ENCODE measurements at regions not wholly inside any gene's neighbourhood (a gene's known extent, or its start where the extent isn't known, plus 50 kb on each side); places are given as distances from the start of the nearest gene placed in this dataset.

GRCh38 chr2:49241501-49241900 is 87.2 kb upstream of the FSHR start:
- no peak for FAIRE-seq

More at GRCh38 chr2:49241501-49241900, 87.2 kb upstream of the FSHR start:
- no peak for ATAC-seq
- no TSS peak for BruUV-seq (replicated peaks)
- Histone ChIP-seq H3K4me3 (no peak overlapping the region), H3K36me3 (ENCODE audit: control insufficient read depth in 2 of 2, insufficient read depth in 2 of 2, low read length in 1 of 2) (no peaks in the 10 kb centered on the region), H3K79me2 (ENCODE audit: control insufficient read depth, insufficient read depth, low read length) (no peaks in the 10 kb centered on the region), H3K27me3 (replicated peaks in 1 of 2; ENCODE audit: control insufficient read depth in 2 of 2, insufficient read depth in 2 of 2, low read length in 1 of 2) (no peaks in the 10 kb centered on the region), H4K20me1 (ENCODE audit: control insufficient read depth, insufficient read depth) (no peaks in the 10 kb centered on the region), H3K4me1 (ENCODE audit: control insufficient read depth, insufficient read depth, low read length) (no peaks in the 10 kb centered on the region), H3K27ac (ENCODE audit: control insufficient read depth, insufficient read depth) (no peak overlapping the region), H3K9ac (ENCODE audit: control insufficient read depth, insufficient read depth, low read length) (no peak overlapping the region), H3K9me3 (replicated peaks; ENCODE audit: control insufficient read depth, insufficient read depth, low read length) (no peaks in the 10 kb centered on the region), H3K4me2 (ENCODE audit: control insufficient read depth, insufficient read depth) (no peak overlapping the region), H2AFZ (ENCODE audit: control insufficient read depth, low read depth, low read length) (no peak overlapping the region)
- intact Hi-C loops (cut with micrococcal nuclease; ENCODE audit: unreplicated experiment), result no loop called here
- in situ Hi-C loops (cut with MboI), result no loop called here
- ChIA-PET SMC1A (ENCODE audit: uncharacterized antibody, unreplicated experiment) (no interaction called here), POLR2A (no interaction called here), RAD21 (ENCODE audit: unreplicated experiment) (no interaction called here), CTCF (interaction anchor here (0.6 kb wide), 1 partner anchor 148 kb away, joined by 3 read pairs; no protein-coding TSS in a partner anchor)
- DNase-seq (ENCODE audit: low read depth, low spot score), result no peak
- no peak for TF ChIP-seq SIN3A (IDR thresholded peaks at IDR 0.05; ENCODE audit: low read depth, low read length)
- no peak for TF ChIP-seq USF1 (IDR thresholded peaks at IDR 0.05; ENCODE audit: borderline replicate concordance, extremely low read length, insufficient read depth, low read depth, low read length)
- TF ChIP-seq IRF3 (IDR thresholded peaks at IDR 0.05), result no peak
- no peak for TF ChIP-seq BRCA1 (IDR thresholded peaks at IDR 0.05; ENCODE audit: low read depth, low read length)
- TF ChIP-seq SMC3 (IDR thresholded peaks at IDR 0.05; ENCODE audit: borderline replicate concordance, low read length), result no peak
- TF ChIP-seq RCOR1 (conservative IDR thresholded peaks at IDR 0.05; ENCODE audit: low read depth, low read length), result no peak
- no peak for TF ChIP-seq ZBTB40 (IDR thresholded peaks at IDR 0.05; ENCODE audit: borderline replicate concordance)
- TF ChIP-seq MEF2A (IDR thresholded peaks at IDR 0.05; ENCODE audit: insufficient read depth, low read depth, low read length), result no peak
- TF ChIP-seq EED (IDR thresholded peaks at IDR 0.05; ENCODE audit: low read depth), result no peak
- TF ChIP-seq ATF7 (IDR thresholded peaks at IDR 0.05; ENCODE audit: low read depth), result no peak
- TF ChIP-seq FOXM1 (IDR thresholded peaks at IDR 0.05; ENCODE audit: low read depth, low read length), result no peak
- TF ChIP-seq PKNOX1 (IDR thresholded peaks at IDR 0.05), result no peak
- no peak for TF ChIP-seq MTA2 (IDR thresholded peaks at IDR 0.05; ENCODE audit: low read depth)
- no peak for TF ChIP-seq CTCF (IDR thresholded peaks at IDR 0.05 in 2 of 3, conservative IDR thresholded peaks at IDR 0.05 in 1 of 3; ENCODE audit: control insufficient read depth in 2 of 3, extremely low read depth in 1 of 3, insufficient read depth in 1 of 3, low read depth in 3 of 3, low read length in 3 of 3)
